K562 (cell line): ENCODE measurements at regions not wholly inside any gene's neighbourhood (a gene's known extent, or its start where the extent isn't known, plus 50 kb on each side); places are given as distances from the start of the nearest gene placed in this dataset.

Source experiments
- ATAC-seq: fragments of 200-7000 bp; cut with Tn5 transposase; 3 replicates; pipeline ENCODE4 v1.9.1; 2020; ENCODE audit warnings: moderate library complexity
- BruUV-seq: library from RNA; stranded (reverse); fragments of 400-500 nt; replicated peaks from 2 replicates; lab custom pipeline; 2021; lab: Mats Ljungman, UMichigan
- CTCF ChIA-PET: fragments of 300-600 bp; formaldehyde crosslinking; extraction: SDS; loops from one replicate; lab custom pipeline; 2021; ENCODE audit warnings: low intra/inter-chr PET ratio; lab: Yijun Ruan, JAX
- POLR2A ChIA-PET: fragments of 300-600, 350-650 bp; sonication (Branson Sonifier 250); formaldehyde crosslinking; extraction: SDS; loops from one replicate; lab custom pipeline; 2021; ENCODE audit warnings: antibody characterized with exemption, inconsistent platforms; lab: Yijun Ruan, JAX
- DNase-seq, 4 experiments: peaks; one replicate each; pipeline versions ENCODE4 v3.0.0 to v3.0.0-alpha.2; 2011 to 2018; ENCODE audit warnings: low spot score in 3 of 4, mixed read lengths in 3 of 4; ENCODE audit errors: extremely low read depth in 1 of 4
- FAIRE-seq: peaks from 2 replicates; lab custom pipeline; 2011; peaks lifted over from hg19 to GRCh38; lab: Jason Lieb, UNC
- H2AFZ ChIP-seq: 2 replicates; pipeline ENCODE4 v1.6.0; 2011; ENCODE audit warnings: low read depth, low read length, control low read depth, inconsistent platforms
- H3K27ac ChIP-seq: fragments of 200-600 bp; 3 replicates; pipeline ENCODE4 v1.8.0; 2011; ENCODE audit warnings: low read depth, mild to moderate bottlenecking, control low read depth, inconsistent platforms, low read length, moderate library complexity, mixed read lengths; ENCODE audit errors: extremely low read depth
- H3K27me3 ChIP-seq, 2 experiments: fragments of 300-600 bp in 1 of 2; 2 replicates in 1 of 2; 3 replicates in 1 of 2; pipeline versions ENCODE4 v1.6.0 to v1.8.0; 2011; ENCODE audit warnings: inconsistent platforms in 2 of 2, low read length in 2 of 2, mild to moderate bottlenecking in 1 of 2, mixed read lengths in 1 of 2, moderate library complexity in 1 of 2; ENCODE audit not compliant: control insufficient read depth in 2 of 2, insufficient read depth in 2 of 2
- H3K36me3 ChIP-seq: fragments of 300-600 bp; 3 replicates; pipeline ENCODE4 v1.8.0; 2011; ENCODE audit warnings: mild to moderate bottlenecking, low read length, inconsistent platforms; ENCODE audit not compliant: control insufficient read depth, insufficient read depth
- H3K4me1 ChIP-seq, 2 experiments: fragments of 200-600 bp in 1 of 2; replicated peaks in 1 of 2; 2 replicates in 1 of 2; 3 replicates in 1 of 2; pipeline versions ENCODE4 v1.5.1 to v1.8.0; 2011; ENCODE audit warnings: inconsistent platforms in 2 of 2, low read length in 2 of 2, mild to moderate bottlenecking in 1 of 2, mixed read lengths in 1 of 2, moderate library complexity in 1 of 2; ENCODE audit not compliant: control insufficient read depth in 2 of 2, insufficient read depth in 2 of 2
- H3K4me2 ChIP-seq: 2 replicates; pipeline ENCODE4 v1.6.1; 2011; ENCODE audit warnings: low read length, control low read depth, inconsistent platforms, mixed read lengths; ENCODE audit not compliant: insufficient read depth
- H3K4me3 ChIP-seq: fragments of 200-600 bp; sonication (generic), shearing (Covaris generic); 2 replicates; pipeline ENCODE4 v1.5.1; 2016; ENCODE audit warnings: control low read depth, inconsistent platforms
- H3K79me2 ChIP-seq: fragments of 200-600 bp; 3 replicates; pipeline ENCODE4 v1.8.0; 2011; ENCODE audit warnings: low read length, inconsistent platforms; ENCODE audit not compliant: control insufficient read depth, insufficient read depth
- H3K9ac ChIP-seq, 2 experiments: 2 replicates each; pipeline versions ENCODE4 v1.6.0 to v1.6.1; 2011; ENCODE audit warnings: low read depth in 2 of 2, low read length in 2 of 2, control low read depth in 1 of 2, inconsistent platforms in 1 of 2, mild to moderate bottlenecking in 1 of 2, mixed read lengths in 1 of 2; ENCODE audit not compliant: insufficient read depth in 1 of 2
- H3K9me1 ChIP-seq: one replicate; pipeline ENCODE4 v1.6.0; 2011; ENCODE audit warnings: inconsistent platforms, mild to moderate bottlenecking, low read length, moderate library complexity; ENCODE audit not compliant: control insufficient read depth, insufficient read depth
- H3K9me3 ChIP-seq: replicated peaks from 2 replicates; pipeline ENCODE4 v1.5.1; 2011; ENCODE audit warnings: low read depth, low read length, inconsistent platforms; ENCODE audit not compliant: control insufficient read depth, insufficient read depth
- H4K20me1 ChIP-seq: replicated peaks from 2 replicates; pipeline ENCODE4 v1.6.1; 2011; ENCODE audit warnings: low read length, inconsistent platforms, mixed read lengths; ENCODE audit not compliant: control insufficient read depth, insufficient read depth
- CBFB ChIP-seq: sonication (generic); formaldehyde crosslinking; IDR thresholded peaks from 2 replicates; pipeline ENCODE4 v1.4.0; 2020; ENCODE audit warnings: mild to moderate bottlenecking, missing genetic modification reagents
- GMEB1 ChIP-seq: fragments of 250-450 bp; sonication (Bioruptor Pico); IDR thresholded peaks from 2 replicates; pipeline ENCODE4 v1.4.0; 2020; ENCODE audit warnings: mild to moderate bottlenecking
- KAT8 ChIP-seq: fragments of 450-650 bp; IDR thresholded peaks from 2 replicates; pipeline ENCODE4 v1.6.1; 2016; ENCODE audit warnings: low read depth, mild to moderate bottlenecking
- PBX2 ChIP-seq, 2 experiments: IDR thresholded peaks in 1 of 2; conservative IDR thresholded peaks in 1 of 2; 2 replicates each; pipeline ENCODE4 v1.6.1; 2016; ENCODE audit warnings: low read depth in 2 of 2, mild to moderate bottlenecking in 1 of 2, missing compliant biosample characterization in 1 of 2, missing genetic modification characterization in 1 of 2, moderate library complexity in 1 of 2
- RBM22 ChIP-seq: fragments of 200-400 bp; formaldehyde crosslinking; IDR thresholded peaks from 2 replicates; pipeline ENCODE4 v1.6.1; 2018; ENCODE audit warnings: low read length, low read depth; ENCODE audit not compliant: poor library complexity, severe bottlenecking
- SETDB1 ChIP-seq: IDR thresholded peaks from one replicate; pipeline ENCODE4 v1.6.1; 2012; ENCODE audit warnings: low read length, control low read depth, inconsistent platforms
- SOX6 ChIP-seq: fragments of 450-650 bp; IDR thresholded peaks from 2 replicates; pipeline ENCODE4 v1.6.1; 2014; ENCODE audit warnings: mild to moderate bottlenecking
- SUPT5H ChIP-seq: fragments of 450-650 bp; IDR thresholded peaks from 2 replicates; pipeline ENCODE4 v1.6.1; 2016
- ZNF445 ChIP-seq: fragments of 250-450 bp; sonication (Bioruptor Pico); IDR thresholded peaks from 2 replicates; pipeline ENCODE4 v1.4.0; 2020; ENCODE audit warnings: low read depth, mild to moderate bottlenecking, moderate library complexity
- ZNF592 ChIP-seq: fragments of 450-650 bp; IDR thresholded peaks from 2 replicates; pipeline ENCODE4 v1.6.1; 2017; ENCODE audit warnings: antibody characterized with exemption, mild to moderate bottlenecking
- ZNF766 ChIP-seq: fragments of 200-800 bp; sonication (Bioruptor generic); conservative IDR thresholded peaks from 2 replicates; pipeline ENCODE4 v1.6.1; 2016; ENCODE audit warnings: missing genetic modification characterization, missing compliant biosample characterization
- WGBS: fragments of 100-300 bp; shearing (Covaris generic); methylation state at CpG from one replicate; pipeline ENCODE4 v1.1.6; 2016; ENCODE audit warnings: low coverage, mixed read lengths; ENCODE audit not compliant: insufficient coverage; ENCODE audit errors: missing lambda C conversion rate; 5-methylcytosine and 5-hydroxymethylcytosine counted together
- in situ Hi-C: fragments of 300-500 bp; cut with MboI; formaldehyde crosslinking; loops from 4 replicates; pipeline ENCODE4 v1.15.0; 2018; ENCODE audit warnings: inconsistent platforms, mixed read lengths
- intact Hi-C: fragments of 100-400 bp; cut with micrococcal nuclease; formaldehyde crosslinking; loops from 2 replicates; pipeline ENCODE4 v1.14.2; 2022
- TF ChIP-seq, protein P1 (sequence below): sonication (generic); formaldehyde crosslinking; IDR thresholded peaks from 2 replicates; pipeline ENCODE4 v1.9.0; 2022; ENCODE audit warnings: mild to moderate bottlenecking, missing genetic modification reagents
- TF ChIP-seq, protein P2 (sequence below): fragments of 450-650 bp; IDR thresholded peaks from 2 replicates; pipeline ENCODE4 v1.6.1; 2016; ENCODE audit warnings: missing biosample characterization, missing genetic modification characterization

DNA sequence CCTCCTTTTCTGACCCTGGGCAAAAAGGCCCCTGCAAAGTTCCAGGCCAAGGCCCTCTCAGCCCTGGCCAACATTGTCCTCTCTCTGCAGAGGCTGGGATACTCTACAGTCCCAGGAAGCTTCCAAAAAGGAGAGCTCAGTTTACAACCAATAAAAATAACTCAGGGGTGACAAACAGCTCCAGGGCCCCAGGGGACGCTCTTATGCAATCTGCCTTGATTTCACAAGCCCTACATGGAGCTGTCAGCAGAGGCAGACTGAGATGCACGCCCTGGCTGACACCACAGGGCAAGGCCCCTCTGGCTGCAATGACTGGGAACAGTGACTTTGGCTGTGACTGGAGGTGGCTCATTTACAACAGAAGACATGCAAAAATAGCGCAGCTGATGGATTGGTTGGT, 129.0 kb upstream of the MED13L start:
- Histone ChIP-seq H3K79me2 (no peaks in the 10 kb centered on the region), H4K20me1 (no peaks in the 10 kb centered on the region), H3K9ac (no peak overlapping the region), H3K27ac (no peak overlapping the region), H3K9me1 (no peaks in the 10 kb centered on the region), H2AFZ (0 out of 2 replicates have a peak overlapping the region, but pooled peaks have one; percentile 28), H3K4me3 (no peak overlapping the region), H3K36me3 (no peaks in the 10 kb centered on the region), H3K4me1 (peaks cover 6% of the 10 kb centered on the region in 2 experiments; a peak in 4 of 5 replicates), H3K4me2 (no peak overlapping the region), H3K27me3 (no peaks in the 10 kb centered on the region), H3K9me3 (no peaks in the 10 kb centered on the region)
- WGBS: 42% methylated on average over 3 of the region's 3 CpGs
- no TSS peak for BruUV-seq
- peak; percentile 6 for FAIRE-seq
- POLR2A ChIA-PET: interaction anchor here (0.7 to 0.9 kb wide), 2 partner anchors 37 to 133 kb away, joined by 3 read pairs; no protein-coding TSS in a partner anchor
- peak; percentile 84 for ATAC-seq
- in situ Hi-C loops: no loop called here
- CTCF ChIA-PET: no interaction called here
- peak in 2 of 4 experiments; percentile 48 to 55 for DNase-seq
- intact Hi-C loops: no loop called here
- TF ChIP-seq ZNF445 (CRISPR knock-in tag): no peak
- TF ChIP-seq KAT8: no peak
- TF ChIP-seq ZNF766 (CRISPR knock-in tag): no peak
- TF ChIP-seq RBM22: no peak
- TF ChIP-seq PBX2 (CRISPR knock-in tag; IDR thresholded peaks at IDR 0.05; ENCODE audit: low read depth): no peak
- TF ChIP-seq PBX2 (tag; conservative IDR thresholded peaks at IDR 0.05; ENCODE audit: low read depth): 0 out of 2 replicates have a peak, but pooled peaks have one; percentile 30
- no peak for TF ChIP-seq GMEB1 (CRISPR knock-in tag)
- TF ChIP-seq ZNF592: no peak
- TF ChIP-seq SUPT5H: no peak
- TF ChIP-seq, protein P1, sequence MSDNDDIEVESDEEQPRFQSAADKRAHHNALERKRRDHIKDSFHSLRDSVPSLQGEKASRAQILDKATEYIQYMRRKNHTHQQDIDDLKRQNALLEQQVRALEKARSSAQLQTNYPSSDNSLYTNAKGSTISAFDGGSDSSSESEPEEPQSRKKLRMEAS (CRISPR knock-in tag): no peak
- no peak for TF ChIP-seq CBFB
- TF ChIP-seq, protein P2, sequence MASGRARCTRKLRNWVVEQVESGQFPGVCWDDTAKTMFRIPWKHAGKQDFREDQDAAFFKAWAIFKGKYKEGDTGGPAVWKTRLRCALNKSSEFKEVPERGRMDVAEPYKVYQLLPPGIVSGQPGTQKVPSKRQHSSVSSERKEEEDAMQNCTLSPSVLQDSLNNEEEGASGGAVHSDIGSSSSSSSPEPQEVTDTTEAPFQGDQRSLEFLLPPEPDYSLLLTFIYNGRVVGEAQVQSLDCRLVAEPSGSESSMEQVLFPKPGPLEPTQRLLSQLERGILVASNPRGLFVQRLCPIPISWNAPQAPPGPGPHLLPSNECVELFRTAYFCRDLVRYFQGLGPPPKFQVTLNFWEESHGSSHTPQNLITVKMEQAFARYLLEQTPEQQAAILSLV: peak; percentile 54; the same call in 1 of the 2 replicates
- TF ChIP-seq SOX6: no peak
- no peak for TF ChIP-seq SETDB1
